Muscle layer of colon (tissue), 2 donors: ENCODE measurements at regions not wholly inside any gene's neighbourhood (a gene's known extent, or its start where the extent isn't known, plus 50 kb on each side); places are given as distances from the start of the nearest gene placed in this dataset.

ENCODE experiments used
- H3K27ac ChIP-seq: one replicate; pipeline ENCODE4 v1.7.0; 2013; ENCODE audit warnings: low read depth, mild to moderate bottlenecking, low read length, moderate library complexity
- H3K27me3 ChIP-seq, 2 donors: one replicate each; pipeline ENCODE4 v1.7.0; 2013; ENCODE audit warnings: low read length in 2 of 2, mild to moderate bottlenecking in 2 of 2; ENCODE audit not compliant: insufficient read depth in 2 of 2, control insufficient read depth in 1 of 2
- H3K36me3 ChIP-seq: one replicate; pipeline ENCODE4 v1.7.0; 2013; ENCODE audit warnings: mild to moderate bottlenecking, low read length; ENCODE audit not compliant: insufficient read depth
- H3K4me1 ChIP-seq: one replicate; pipeline ENCODE4 v1.7.0; 2013; ENCODE audit warnings: mild to moderate bottlenecking, low read length; ENCODE audit not compliant: insufficient read depth
- H3K4me3 ChIP-seq, 2 donors: one replicate each; pipeline ENCODE4 v1.7.0; 2013; ENCODE audit warnings: low read length in 2 of 2, low read depth in 1 of 2, mild to moderate bottlenecking in 1 of 2, moderate library complexity in 1 of 2
- H3K9ac ChIP-seq: one replicate; pipeline ENCODE4 v1.7.0; 2013; ENCODE audit warnings: low read length
- H3K9me3 ChIP-seq: one replicate; pipeline ENCODE4 v1.7.0; 2013; ENCODE audit warnings: mild to moderate bottlenecking, low read length
- donor health status: abdominal sarcoma.
- donor health status: Adenocarcinoma of cecum.

- Histone ChIP-seq H3K36me3 (no peaks in the 10 kb centered on the region), H3K4me3 (no peak overlapping the region), H3K27ac (no peak overlapping the region), H3K9me3 (no peaks in the 10 kb centered on the region), H3K4me1 (peaks cover 17% of the 10 kb centered on the region), H3K9ac (no peak overlapping the region), H3K27me3 (no peaks in the 10 kb centered on the region)
Observed at GRCh38 chr2:64838817-64839216, 150.4 kb upstream of the SLC1A4 start.

GRCh38 chr2:64839844-64840243 lies 149.4 kb upstream of the SLC1A4 start:
- Histone ChIP-seq H3K4me3 (no peak overlapping the region), H3K27me3 (no peaks in the 10 kb centered on the region), H3K27ac (no peak overlapping the region)

GRCh38 chr2:64840426-64840881 lies 148.7 kb upstream of the SLC1A4 start:
- Histone ChIP-seq H3K4me3 (no peak overlapping the region), H3K4me1 (peaks cover 17% of the 10 kb centered on the region), H3K9ac (no peak overlapping the region), H3K27me3 (no peaks in the 10 kb centered on the region), H3K9me3 (no peaks in the 10 kb centered on the region), H3K36me3 (no peaks in the 10 kb centered on the region), H3K27ac (no peak overlapping the region)

More at GRCh38 chr2:64839844-64840243, 149.4 kb upstream of the SLC1A4 start:
- no peak overlapping the region for H3K9ac ChIP-seq
- peaks cover 17% of the 10 kb centered on the region for H3K4me1 ChIP-seq
- no peaks in the 10 kb centered on the region for H3K9me3 ChIP-seq
- H3K36me3 ChIP-seq, result no peaks in the 10 kb centered on the region

- Histone ChIP-seq H3K36me3 (no peaks in the 10 kb centered on the region), H3K9me3 (no peaks in the 10 kb centered on the region), H3K4me3 (no peak overlapping the region), H3K27ac (no peak overlapping the region), H3K4me1 (peaks cover 22% of the 10 kb centered on the region), H3K27me3 (no peaks in the 10 kb centered on the region), H3K9ac (no peak overlapping the region)
Observed at GRCh38 chr2:64841461-64841860, 147.7 kb upstream of the SLC1A4 start.

- Histone ChIP-seq H3K36me3 (no peaks in the 10 kb centered on the region), H3K27ac (no peak overlapping the region), H3K4me1 (peaks cover 22% of the 10 kb centered on the region), H3K4me3 (no peak overlapping the region), H3K9me3 (no peaks in the 10 kb centered on the region), H3K9ac (no peak overlapping the region), H3K27me3 (no peaks in the 10 kb centered on the region)
Observed at GRCh38 chr2:64842030-64842429, 147.2 kb upstream of the SLC1A4 start.

GRCh38 chr2:64844087-64844486 lies 145.1 kb upstream of the SLC1A4 start:
- Histone ChIP-seq H3K36me3 (no peaks in the 10 kb centered on the region), H3K9me3 (no peaks in the 10 kb centered on the region), H3K4me3 (no peak overlapping the region), H3K27ac (no peak overlapping the region), H3K4me1 (peaks cover 15% of the 10 kb centered on the region), H3K27me3 (no peaks in the 10 kb centered on the region), H3K9ac (no peak overlapping the region)

- Histone ChIP-seq H3K4me1 (peaks cover 11% of the 10 kb centered on the region), H3K27ac (no peak overlapping the region), H3K36me3 (no peaks in the 10 kb centered on the region), H3K27me3 (no peaks in the 10 kb centered on the region), H3K9me3 (no peaks in the 10 kb centered on the region), H3K4me3 (no peak overlapping the region), H3K9ac (no peak overlapping the region)
Observed at GRCh38 chr2:64845273-64845905, 143.8 kb upstream of the SLC1A4 start.

- H3K27me3 ChIP-seq, result no peaks in the 10 kb centered on the region
- H3K27ac ChIP-seq, result no peak overlapping the region
Observed at GRCh38 chr2:64846177-64846576, 143.0 kb upstream of the SLC1A4 start.

GRCh38 chr2:64847930-64848329 lies 141.3 kb upstream of the SLC1A4 start:
- Histone ChIP-seq H3K27me3 (no peaks in the 10 kb centered on the region), H3K9ac (no peak overlapping the region), H3K4me1 (peaks cover 5% of the 10 kb centered on the region), H3K27ac (no peak overlapping the region), H3K4me3 (no peak overlapping the region), H3K36me3 (no peaks in the 10 kb centered on the region), H3K9me3 (no peaks in the 10 kb centered on the region)

More at GRCh38 chr2:64846177-64846576, 143.0 kb upstream of the SLC1A4 start:
- Histone ChIP-seq H3K36me3 (no peaks in the 10 kb centered on the region), H3K4me3 (no peak overlapping the region), H3K9me3 (no peaks in the 10 kb centered on the region), H3K4me1 (peaks cover 11% of the 10 kb centered on the region), H3K9ac (no peak overlapping the region)

- Histone ChIP-seq H3K36me3 (no peaks in the 10 kb centered on the region), H3K4me1 (peaks cover 5% of the 10 kb centered on the region), H3K4me3 (no peak overlapping the region), H3K9ac (no peak overlapping the region), H3K27ac (no peak overlapping the region), H3K9me3 (no peaks in the 10 kb centered on the region), H3K27me3 (no peaks in the 10 kb centered on the region)
Observed at GRCh38 chr2:64848363-64848762, 140.8 kb upstream of the SLC1A4 start.

GRCh38 chr2:64848945-64849344 lies 140.3 kb upstream of the SLC1A4 start:
- Histone ChIP-seq H3K27me3 (no peaks in the 10 kb centered on the region), H3K27ac (no peak overlapping the region), H3K36me3 (no peaks in the 10 kb centered on the region), H3K9ac (no peak overlapping the region), H3K4me1 (peaks cover 5% of the 10 kb centered on the region), H3K4me3 (no peak overlapping the region), H3K9me3 (no peaks in the 10 kb centered on the region)

GRCh38 chr2:64850642-64851041 lies 138.6 kb upstream of the SLC1A4 start:
- H3K4me3 ChIP-seq, result no peak overlapping the region
- peak overlapping the region; percentile 16 for H3K27ac ChIP-seq
- H3K4me1 ChIP-seq, result peaks cover 15% of the 10 kb centered on the region
- H3K9me3 ChIP-seq, result no peaks in the 10 kb centered on the region
- H3K9ac ChIP-seq, result no peak overlapping the region
- no peaks in the 10 kb centered on the region for H3K27me3 ChIP-seq
- H3K36me3 ChIP-seq, result no peaks in the 10 kb centered on the region
